ENCODE measurements at regions not wholly inside any gene's neighbourhood (a gene's known extent, or its start where the extent isn't known, plus 50 kb on each side); places are given as distances from the start of the nearest gene placed in this dataset.

- TF ChIP-seq SUZ12 (IDR thresholded peaks at IDR 0.05) (no peak), TARDBP (IDR thresholded peaks at IDR 0.05) (no peak), SP1 (IDR thresholded peaks at IDR 0.05) (no peak), FOXM1 (IDR thresholded peaks at IDR 0.05; ENCODE audit: borderline replicate concordance) (no peak), HDGF (IDR thresholded peaks at IDR 0.05; ENCODE audit: borderline replicate concordance) (no peak)
These were observed 57.2 kb upstream of the KY start for GRCh38 chr3:134707908-134708597.

Measured in HEK293T (cell line).